Ectodermal cell (in vitro differentiated cells): ENCODE measurements at regions not wholly inside any gene's neighbourhood (a gene's known extent, or its start where the extent isn't known, plus 50 kb on each side); places are given as distances from the start of the nearest gene placed in this dataset.

Source experiments
- H3K27ac ChIP-seq: 2 replicates; pipeline ENCODE4 v1.7.0; 2013; ENCODE audit warnings: mild to moderate bottlenecking, low read depth, low read length; ENCODE audit not compliant: insufficient read depth, poor library complexity, severe bottlenecking
- H3K27me3 ChIP-seq: 2 replicates; pipeline ENCODE4 v1.7.0; 2013; ENCODE audit warnings: mild to moderate bottlenecking, low read length; ENCODE audit not compliant: insufficient read depth, control insufficient read depth, poor library complexity, severe bottlenecking
- H3K36me3 ChIP-seq: one replicate; pipeline ENCODE4 v1.7.0; 2013; ENCODE audit warnings: low read length; ENCODE audit not compliant: control insufficient read depth, insufficient read depth
- H3K4me1 ChIP-seq: one replicate; pipeline ENCODE4 v1.7.0; 2013; ENCODE audit warnings: low read length; ENCODE audit not compliant: control insufficient read depth, insufficient read depth
- H3K4me3 ChIP-seq: 2 replicates; pipeline ENCODE4 v1.7.0; 2013; ENCODE audit warnings: low read depth, low read length, control low read depth; ENCODE audit not compliant: insufficient read depth
- H3K9me3 ChIP-seq: 2 replicates; pipeline ENCODE4 v1.7.0; 2013; ENCODE audit warnings: mild to moderate bottlenecking, low read length, moderate library complexity; ENCODE audit not compliant: control insufficient read depth
- WGBS, 2 experiments: methylation state at CpG; one replicate each; pipeline ENCODE4 v1.1.7; 2013; ENCODE audit warnings: missing lambda C conversion rate in 2 of 2; 5-methylcytosine and 5-hydroxymethylcytosine counted together

GRCh38 chr18:64331419-64331818 lies 182.5 kb upstream of the LINC00305 start:
- no peaks in the 10 kb centered on the region for H3K27me3 ChIP-seq
- WGBS, 2 experiments = 95 to 100% methylated on average over 1 of the region's 1 CpG
- H3K9me3 ChIP-seq = no peaks in the 10 kb centered on the region
- no peak overlapping the region for H3K27ac ChIP-seq
- no peak overlapping the region for H3K4me3 ChIP-seq
- H3K4me1 ChIP-seq = no peaks in the 10 kb centered on the region
- no peaks in the 10 kb centered on the region for H3K36me3 ChIP-seq

GRCh38 chr18:64330931-64331330 lies 182.0 kb upstream of the LINC00305 start:
- Histone ChIP-seq H3K4me1 (no peaks in the 10 kb centered on the region), H3K9me3 (no peaks in the 10 kb centered on the region), H3K27me3 (no peaks in the 10 kb centered on the region), H3K36me3 (no peaks in the 10 kb centered on the region), H3K27ac (no peak overlapping the region), H3K4me3 (no peak overlapping the region)
- WGBS, 2 experiments = 93 to 98% methylated on average over 4 to 6 of the region's 6 CpGs

DNA sequence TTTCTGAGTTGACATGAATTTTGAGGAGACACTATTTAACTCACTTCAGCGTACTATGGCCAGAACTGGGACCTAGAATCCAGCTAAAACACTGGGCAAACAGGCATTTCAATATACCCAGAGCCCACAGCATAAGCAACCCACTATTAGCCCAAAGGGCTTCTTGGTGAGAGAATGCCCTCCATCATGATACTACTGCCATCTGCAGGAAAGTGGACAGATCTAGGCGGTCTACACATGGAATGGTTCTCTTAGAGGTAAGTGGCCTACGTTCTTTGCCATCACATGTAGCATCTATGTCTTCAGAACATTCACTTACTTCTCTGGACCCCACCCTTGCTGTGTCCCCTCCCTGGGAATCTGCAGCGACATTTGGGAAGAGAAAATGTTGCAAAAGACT lies 181.3 kb upstream of the LINC00305 start:
- Histone ChIP-seq H3K4me1 (no peaks in the 10 kb centered on the region), H3K4me3 (no peak overlapping the region), H3K27me3 (no peaks in the 10 kb centered on the region), H3K9me3 (no peaks in the 10 kb centered on the region), H3K36me3 (no peaks in the 10 kb centered on the region), H3K27ac (no peak overlapping the region)
- WGBS, 2 experiments = 84 to 89% methylated on average over 3 of the region's 4 CpGs

DNA sequence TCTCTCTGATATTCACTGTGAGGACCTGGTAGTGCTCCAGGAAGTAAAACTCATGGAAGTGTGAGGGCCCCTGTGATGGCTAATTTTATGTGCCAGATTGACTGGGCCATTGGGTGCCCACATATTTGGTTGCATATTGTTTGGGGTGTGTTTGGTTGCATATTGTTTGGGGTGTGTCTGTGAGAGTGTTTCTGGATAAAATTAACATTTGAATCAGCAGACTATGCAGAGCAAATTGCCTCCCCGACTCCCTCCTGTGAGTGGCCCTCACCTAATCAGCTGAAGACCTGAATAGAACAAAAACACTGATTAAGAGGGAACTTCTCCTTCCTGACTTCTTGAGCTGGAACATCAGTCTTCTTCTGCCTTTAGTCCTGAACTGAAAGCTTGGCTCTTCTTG lies 173.3 kb upstream of the LINC00305 start:
- Histone ChIP-seq H3K27me3 (no peaks in the 10 kb centered on the region), H3K4me3 (no peak overlapping the region), H3K27ac (no peak overlapping the region), H3K9me3 (no peaks in the 10 kb centered on the region), H3K4me1 (no peaks in the 10 kb centered on the region), H3K36me3 (no peaks in the 10 kb centered on the region)
- WGBS, 2 experiments = 86 to 97% methylated on average over 1 of the region's 1 CpG

GRCh38 chr18:64318547-64318946 lies 169.7 kb upstream of the LINC00305 start:
- H3K27ac ChIP-seq = no peak overlapping the region
- no peaks in the 10 kb centered on the region for H3K36me3 ChIP-seq
- 88 to 92% methylated on average over 1 of the region's 1 CpG for WGBS, 2 experiments
- H3K4me1 ChIP-seq = no peaks in the 10 kb centered on the region
- no peaks in the 10 kb centered on the region for H3K9me3 ChIP-seq
- H3K27me3 ChIP-seq = no peaks in the 10 kb centered on the region
- H3K4me3 ChIP-seq = no peak overlapping the region

- Histone ChIP-seq H3K36me3 (no peaks in the 10 kb centered on the region), H3K9me3 (no peaks in the 10 kb centered on the region)
- 74 to 88% methylated on average over 2 to 4 of the region's 4 CpGs for WGBS, 2 experiments
Measured at GRCh38 chr18:64311859-64312258, 163.0 kb upstream of the LINC00305 start.

GRCh38 chr18:64295839-64296238 lies 147.0 kb upstream of the LINC00305 start:
- 91 to 92% methylated on average over 6 of the region's 6 CpGs for WGBS, 2 experiments
- Histone ChIP-seq H3K36me3 (no peaks in the 10 kb centered on the region), H3K4me1 (no peaks in the 10 kb centered on the region), H3K4me3 (no peak overlapping the region), H3K9me3 (no peaks in the 10 kb centered on the region), H3K27me3 (no peaks in the 10 kb centered on the region), H3K27ac (no peak overlapping the region)

More at GRCh38 chr18:64311859-64312258, 163.0 kb upstream of the LINC00305 start:
- H3K4me1 ChIP-seq = no peaks in the 10 kb centered on the region
- no peaks in the 10 kb centered on the region for H3K27me3 ChIP-seq
- H3K4me3 ChIP-seq = no peak overlapping the region
- no peak overlapping the region for H3K27ac ChIP-seq

GRCh38 chr18:64294967-64295366 lies 146.1 kb upstream of the LINC00305 start:
- no peaks in the 10 kb centered on the region for H3K4me1 ChIP-seq
- 89 to 92% methylated on average over 3 of the region's 4 CpGs for WGBS, 2 experiments
- H3K27ac ChIP-seq = no peak overlapping the region
- H3K36me3 ChIP-seq = no peaks in the 10 kb centered on the region
- H3K27me3 ChIP-seq = no peaks in the 10 kb centered on the region
- no peaks in the 10 kb centered on the region for H3K9me3 ChIP-seq
- H3K4me3 ChIP-seq = no peak overlapping the region

DNA sequence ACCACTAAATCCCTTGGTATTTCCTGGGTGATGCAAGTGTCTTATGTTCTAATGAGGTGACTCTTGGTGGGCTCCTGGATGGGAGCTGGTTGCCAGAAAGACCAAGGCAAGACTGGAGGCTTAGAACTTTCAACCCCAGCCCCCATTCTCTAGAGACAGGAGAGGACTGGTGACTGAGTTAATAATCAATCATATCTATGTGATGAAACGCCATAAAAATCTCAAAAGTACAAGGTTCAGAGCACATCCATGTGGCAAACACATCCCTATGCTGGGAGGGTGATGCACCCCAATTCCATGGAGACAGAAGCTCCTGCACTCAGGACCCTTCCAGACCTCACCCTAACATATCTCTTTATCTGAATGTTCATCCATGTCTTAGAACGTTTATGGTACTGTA lies 139.5 kb upstream of the LINC00305 start:
- Histone ChIP-seq H3K4me1 (no peaks in the 10 kb centered on the region), H3K9me3 (no peaks in the 10 kb centered on the region), H3K36me3 (no peaks in the 10 kb centered on the region), H3K27ac (no peak overlapping the region), H3K4me3 (no peak overlapping the region), H3K27me3 (no peaks in the 10 kb centered on the region)
- WGBS, 2 experiments = 67 to 85% methylated on average over 1 to 2 of the region's 2 CpGs

DNA sequence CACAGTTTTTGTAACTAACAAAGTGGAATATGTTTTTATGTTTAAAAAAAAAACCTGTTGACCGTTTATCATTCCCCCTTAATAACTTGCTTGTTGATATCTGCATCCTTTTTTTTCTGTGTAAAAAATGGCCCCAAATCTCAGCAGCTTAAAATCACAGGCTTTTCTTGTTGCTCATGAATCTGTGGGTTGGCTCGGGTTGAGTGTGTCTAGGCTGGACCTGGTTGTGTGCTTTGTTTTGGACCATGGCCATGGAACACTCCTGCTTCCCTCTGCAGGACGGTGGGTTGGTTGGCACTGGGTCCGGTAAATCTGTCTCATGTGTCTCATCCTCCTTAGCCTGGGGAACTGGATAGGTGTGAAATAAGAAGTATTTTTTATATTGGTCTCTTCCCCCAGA lies 139.0 kb upstream of the LINC00305 start:
- 93 to 97% methylated on average over 3 to 4 of the region's 4 CpGs for WGBS, 2 experiments
- no peak overlapping the region for H3K27ac ChIP-seq

GRCh38 chr18:64283059-64283458 lies 134.2 kb upstream of the LINC00305 start:
- peaks cover 2% of the 10 kb centered on the region for H3K9me3 ChIP-seq

More for the DNA sequence above, 139.0 kb upstream of the LINC00305 start:
- H3K4me1 ChIP-seq = no peaks in the 10 kb centered on the region
- H3K9me3 ChIP-seq = no peaks in the 10 kb centered on the region
- no peaks in the 10 kb centered on the region for H3K27me3 ChIP-seq
- H3K4me3 ChIP-seq = no peak overlapping the region
- H3K36me3 ChIP-seq = no peaks in the 10 kb centered on the region

More at GRCh38 chr18:64283059-64283458, 134.2 kb upstream of the LINC00305 start:
- no peaks in the 10 kb centered on the region for H3K36me3 ChIP-seq
- WGBS, 2 experiments = 100% methylated on average over 1 of the region's 1 CpG; no CpG with 5 or more reads in 1 of the 2 experiments
- H3K27ac ChIP-seq = no peak overlapping the region
- no peaks in the 10 kb centered on the region for H3K27me3 ChIP-seq
- H3K4me1 ChIP-seq = no peaks in the 10 kb centered on the region
- H3K4me3 ChIP-seq = no peak overlapping the region
